HG03442 (cell line): ENCODE measurements at regions not wholly inside any gene's neighbourhood (a gene's known extent, or its start where the extent isn't known, plus 50 kb on each side); places are given as distances from the start of the nearest gene placed in this dataset.

Experiments used
- ATAC-seq: cut with Tn5 transposase; IDR thresholded peaks from one replicate; pipeline ENCODE4 v1.9.1; 2021; ENCODE audit warnings: mild to moderate bottlenecking, moderate library complexity; ENCODE audit not compliant: unreplicated experiment

GRCh38 chr1:229042482-229042881 lies 228.4 kb upstream of the RAB4A start:
- ATAC-seq: no peak

- no peak for ATAC-seq
Observed at GRCh38 chr1:229043115-229043514, 227.8 kb upstream of the RAB4A start.

GRCh38 chr1:229046251-229046853 lies 224.6 kb upstream of the RAB4A start:
- no peak for ATAC-seq

- ATAC-seq: no peak
Observed at GRCh38 chr1:229047161-229047839, 223.6 kb upstream of the RAB4A start.

- no peak for ATAC-seq
Observed at GRCh38 chr1:229047840-229048620, 222.9 kb upstream of the RAB4A start.

GRCh38 chr1:229048896-229049295 lies 222.0 kb upstream of the RAB4A start:
- ATAC-seq: no peak

- no peak for ATAC-seq
Observed at GRCh38 chr1:229056046-229056445, 214.9 kb upstream of the RAB4A start.

GRCh38 chr1:229058111-229058561 lies 212.8 kb upstream of the RAB4A start:
- ATAC-seq: no peak

- no peak for ATAC-seq
Observed at GRCh38 chr1:229058729-229059128, 212.2 kb upstream of the RAB4A start.

GRCh38 chr1:229059671-229060539 lies 211.0 kb upstream of the RAB4A start:
- ATAC-seq: no peak

- ATAC-seq: no peak
Observed at GRCh38 chr1:229062135-229062534, 208.8 kb upstream of the RAB4A start.

- no peak for ATAC-seq
Observed at GRCh38 chr1:229063154-229063773, 207.6 kb upstream of the RAB4A start.

- no peak for ATAC-seq
Observed at GRCh38 chr1:229064320-229065168, 206.4 kb upstream of the RAB4A start.

GRCh38 chr1:229065613-229066012 lies 205.3 kb upstream of the RAB4A start:
- no peak for ATAC-seq

GRCh38 chr1:229066591-229066990 lies 204.3 kb upstream of the RAB4A start:
- no peak for ATAC-seq

- ATAC-seq: no peak
Observed at GRCh38 chr1:229067546-229067945, 203.4 kb upstream of the RAB4A start.

GRCh38 chr1:229068270-229068987 lies 202.5 kb upstream of the RAB4A start:
- ATAC-seq: no peak

GRCh38 chr1:229069176-229069575 lies 201.7 kb upstream of the RAB4A start:
- ATAC-seq: no peak

- ATAC-seq: no peak
Observed at GRCh38 chr1:229070168-229070567, 200.7 kb upstream of the RAB4A start.
